ENCODE measurements at regions not wholly inside any gene's neighbourhood (a gene's known extent, or its start where the extent isn't known, plus 50 kb on each side); places are given as distances from the start of the nearest gene placed in this dataset.

DNA sequence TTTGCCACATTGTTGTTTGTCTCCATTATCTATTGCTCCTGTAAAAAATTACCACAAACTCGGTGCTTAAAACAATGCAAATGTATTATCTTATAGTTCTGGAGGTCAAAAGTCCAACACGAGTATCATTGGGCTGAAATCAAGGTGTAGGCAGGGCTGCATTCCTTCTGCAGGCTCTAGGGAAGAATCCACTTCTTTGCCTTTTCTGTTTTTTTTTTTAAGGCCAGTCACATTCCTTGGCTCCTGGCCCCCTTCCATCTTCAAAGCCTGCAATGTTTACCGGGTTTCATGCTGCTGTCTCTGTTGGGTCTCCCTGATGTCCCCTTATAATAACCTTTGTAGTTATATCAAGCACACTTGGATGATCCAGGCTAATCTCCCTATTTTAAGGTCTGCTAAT is 212.7 kb downstream of the PTBP2 start:
- TF ChIP-seq, protein P1, sequence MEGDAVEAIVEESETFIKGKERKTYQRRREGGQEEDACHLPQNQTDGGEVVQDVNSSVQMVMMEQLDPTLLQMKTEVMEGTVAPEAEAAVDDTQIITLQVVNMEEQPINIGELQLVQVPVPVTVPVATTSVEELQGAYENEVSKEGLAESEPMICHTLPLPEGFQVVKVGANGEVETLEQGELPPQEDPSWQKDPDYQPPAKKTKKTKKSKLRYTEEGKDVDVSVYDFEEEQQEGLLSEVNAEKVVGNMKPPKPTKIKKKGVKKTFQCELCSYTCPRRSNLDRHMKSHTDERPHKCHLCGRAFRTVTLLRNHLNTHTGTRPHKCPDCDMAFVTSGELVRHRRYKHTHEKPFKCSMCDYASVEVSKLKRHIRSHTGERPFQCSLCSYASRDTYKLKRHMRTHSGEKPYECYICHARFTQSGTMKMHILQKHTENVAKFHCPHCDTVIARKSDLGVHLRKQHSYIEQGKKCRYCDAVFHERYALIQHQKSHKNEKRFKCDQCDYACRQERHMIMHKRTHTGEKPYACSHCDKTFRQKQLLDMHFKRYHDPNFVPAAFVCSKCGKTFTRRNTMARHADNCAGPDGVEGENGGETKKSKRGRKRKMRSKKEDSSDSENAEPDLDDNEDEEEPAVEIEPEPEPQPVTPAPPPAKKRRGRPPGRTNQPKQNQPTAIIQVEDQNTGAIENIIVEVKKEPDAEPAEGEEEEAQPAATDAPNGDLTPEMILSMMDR (IDR thresholded peaks at IDR 0.05): no peak
- DNase-seq (ENCODE audit: low spot score) (no peak), ATAC-seq (ENCODE audit: insufficient number of reproducible peaks, low FRiP score, low read depth) (no peak)
- H3K9me3 ChIP-seq: no peaks in the 10 kb centered on the region
- no peaks in the 10 kb centered on the region for H3K4me1 ChIP-seq (ENCODE audit: control insufficient read depth in 1 of 2, low read depth in 2 of 2)
- H3K27ac ChIP-seq: no peak overlapping the region
- H3K4me3 ChIP-seq: no peak overlapping the region
- H3K27me3 ChIP-seq (replicated peaks; ENCODE audit: insufficient read depth): no peaks in the 10 kb centered on the region
- H3K36me3 ChIP-seq: no peaks in the 10 kb centered on the region

DNA sequence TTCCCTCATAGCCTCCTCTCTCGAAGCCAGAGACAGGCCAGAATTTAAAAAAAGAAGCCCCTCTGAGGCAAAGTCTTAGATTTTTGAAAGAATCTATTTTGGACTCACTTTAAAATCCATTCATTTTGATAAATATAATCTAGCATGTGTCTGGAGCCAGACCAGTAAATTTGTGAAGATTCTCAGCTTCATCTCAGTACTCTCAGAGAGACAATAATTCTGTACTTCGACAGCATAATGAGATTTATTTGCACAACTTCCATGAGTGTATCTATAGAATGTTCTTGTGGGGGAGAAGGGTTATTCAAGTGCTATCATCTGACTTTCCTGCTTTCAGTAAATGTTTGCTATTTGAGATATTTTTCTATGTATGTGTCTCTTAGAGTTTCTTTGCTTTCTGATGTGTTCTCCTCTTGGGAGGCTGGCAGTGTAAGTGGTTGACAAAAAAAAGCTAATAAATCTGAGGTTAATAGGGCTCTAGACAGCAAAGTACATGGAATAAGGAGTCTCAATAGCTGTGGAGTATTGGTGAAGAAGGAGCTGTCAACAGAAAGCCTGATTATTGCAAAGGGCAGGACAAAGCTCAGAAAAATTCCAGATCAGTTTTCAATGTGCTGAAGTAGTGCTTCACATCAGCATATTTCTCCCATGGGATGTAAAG is 223.0 kb downstream of the PTBP2 start:
- H3K36me3 ChIP-seq: no peaks in the 10 kb centered on the region
- ATAC-seq (ENCODE audit: insufficient number of reproducible peaks, low FRiP score, low read depth) (no peak), DNase-seq (ENCODE audit: low spot score) (no peak)
- TF ChIP-seq, protein P1 (IDR thresholded peaks at IDR 0.05): no peak
- H3K9me3 ChIP-seq: no peaks in the 10 kb centered on the region
- H3K27me3 ChIP-seq (replicated peaks; ENCODE audit: insufficient read depth): no peaks in the 10 kb centered on the region
- no peaks in the 10 kb centered on the region for H3K4me1 ChIP-seq (ENCODE audit: control insufficient read depth in 1 of 2, low read depth in 2 of 2)
- H3K27ac ChIP-seq: no peak overlapping the region
- H3K4me3 ChIP-seq: no peak overlapping the region

DNA sequence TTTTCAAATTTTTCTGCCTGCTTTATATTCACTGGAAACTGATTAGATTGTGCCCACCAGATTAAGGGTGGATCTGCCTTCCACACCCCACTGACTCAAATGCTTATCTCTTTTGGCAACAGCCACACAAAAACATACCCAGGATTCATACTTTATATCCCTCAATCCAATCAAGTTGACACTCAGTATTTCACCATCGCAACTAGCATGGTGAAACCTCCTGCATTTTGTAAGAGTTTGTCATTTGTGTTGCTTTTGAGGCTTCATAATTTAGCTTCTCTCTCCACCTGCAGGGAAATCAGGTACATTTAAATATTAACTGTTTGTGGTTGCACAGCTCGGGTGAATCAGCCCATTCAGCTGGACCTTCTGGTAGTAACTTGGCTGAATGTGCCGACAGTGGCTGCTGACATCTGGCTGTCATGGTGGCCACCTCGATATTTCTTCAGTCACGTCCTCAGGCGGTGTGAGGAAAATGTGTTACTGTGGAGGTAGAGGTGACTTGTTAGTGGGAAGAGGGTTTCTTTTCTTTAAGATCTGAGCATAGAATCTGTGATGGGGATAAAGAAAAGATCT is 224.0 kb downstream of the PTBP2 start:
- no peak for ATAC-seq (ENCODE audit: insufficient number of reproducible peaks, low FRiP score, low read depth)
- Histone ChIP-seq H3K36me3 (no peaks in the 10 kb centered on the region), H3K4me3 (no peak overlapping the region), H3K9me3 (no peaks in the 10 kb centered on the region), H3K4me1 (ENCODE audit: control insufficient read depth in 1 of 2, low read depth in 2 of 2) (no peaks in the 10 kb centered on the region), H3K27ac (no peak overlapping the region), H3K27me3 (replicated peaks; ENCODE audit: insufficient read depth) (no peaks in the 10 kb centered on the region)
- TF ChIP-seq, protein P1 (IDR thresholded peaks at IDR 0.05): no peak
- DNase-seq (ENCODE audit: low spot score): no peak

DNA sequence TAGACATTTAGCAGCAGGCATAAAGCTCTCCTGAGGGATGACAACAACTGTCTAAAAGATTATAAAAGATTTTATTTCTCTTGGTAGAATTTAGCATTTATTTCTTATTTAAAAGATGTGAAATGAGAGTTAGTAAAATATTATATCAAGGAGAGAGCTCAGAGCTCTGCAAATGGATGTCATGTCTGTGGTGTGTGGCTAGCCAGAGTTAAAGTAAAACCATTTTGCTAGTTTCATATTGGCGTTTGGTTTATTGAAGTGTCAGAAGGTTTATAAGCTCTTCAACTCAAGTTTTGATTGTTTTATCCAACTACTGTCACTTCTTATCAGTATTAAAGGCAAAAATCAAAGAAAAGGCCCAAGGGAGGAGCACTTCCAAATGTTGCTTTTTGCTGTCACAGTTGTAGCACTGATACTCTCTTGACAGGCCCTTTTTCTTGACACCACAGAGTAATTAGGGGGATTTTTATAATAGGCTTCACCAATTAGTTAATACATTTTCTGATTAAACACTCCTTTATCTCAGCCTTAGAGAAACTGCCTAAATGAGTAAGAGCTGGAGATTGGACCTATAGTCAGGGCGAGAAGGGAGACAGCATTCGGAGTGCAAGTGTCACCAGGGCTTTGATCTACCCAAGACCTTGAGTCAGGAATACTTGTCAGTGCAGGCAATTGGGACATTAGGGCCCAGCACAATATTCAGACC is 233.9 kb downstream of the PTBP2 start:
- Histone ChIP-seq H3K4me1 (ENCODE audit: control insufficient read depth in 1 of 2, low read depth in 2 of 2) (no peaks in the 10 kb centered on the region), H3K27me3 (replicated peaks; ENCODE audit: insufficient read depth) (no peaks in the 10 kb centered on the region), H3K27ac (no peak overlapping the region), H3K4me3 (no peak overlapping the region), H3K36me3 (no peaks in the 10 kb centered on the region), H3K9me3 (no peaks in the 10 kb centered on the region)
- TF ChIP-seq, protein P1 (IDR thresholded peaks at IDR 0.05): no peak
- ATAC-seq (ENCODE audit: insufficient number of reproducible peaks, low FRiP score, low read depth) (no peak), DNase-seq (ENCODE audit: low spot score) (no peak)

DNA sequence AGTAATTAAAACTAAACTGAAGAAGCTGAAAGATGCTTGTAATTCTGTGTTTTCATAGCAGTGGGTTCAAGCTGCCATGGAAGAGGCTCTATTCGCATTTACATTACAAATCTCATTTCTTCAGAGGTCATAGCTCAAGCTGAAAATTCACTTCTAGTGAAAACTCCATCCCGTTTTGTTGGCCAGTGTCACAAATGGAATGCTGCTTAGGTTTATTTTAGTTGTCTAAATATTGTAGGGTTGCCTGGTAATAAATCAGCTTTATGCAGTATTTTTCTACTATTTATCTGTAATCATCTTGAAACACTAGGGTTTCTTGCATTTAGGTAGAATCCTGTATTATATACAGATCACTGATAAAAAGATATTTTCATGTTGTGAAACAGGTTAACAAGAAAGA is 240.6 kb downstream of the PTBP2 start:
- Histone ChIP-seq H3K4me3 (no peak overlapping the region), H3K36me3 (no peaks in the 10 kb centered on the region), H3K9me3 (no peaks in the 10 kb centered on the region), H3K4me1 (ENCODE audit: control insufficient read depth in 1 of 2, low read depth in 2 of 2) (peaks cover 0 to 18% of the 10 kb centered on the region in 2 donors), H3K27me3 (replicated peaks; ENCODE audit: insufficient read depth) (no peaks in the 10 kb centered on the region), H3K27ac (no peak overlapping the region)
- TF ChIP-seq, protein P1 (IDR thresholded peaks at IDR 0.05): no peak
- DNase-seq (ENCODE audit: low spot score) (no peak), ATAC-seq (ENCODE audit: insufficient number of reproducible peaks, low FRiP score, low read depth) (no peak)

Measured in thoracic aorta (tissue), 2 donors.